ENCODE measurements at regions not wholly inside any gene's neighbourhood (a gene's known extent, or its start where the extent isn't known, plus 50 kb on each side); places are given as distances from the start of the nearest gene placed in this dataset.
"Not testable (repeated sequence)": the region's sequence is repeated elsewhere in the genome, so short reads cannot be mapped to it uniquely, and the experiment has no call there.

- DNase-seq (ENCODE audit: low read depth in 2 of 2), result no peak
Observed at GRCh38 chr5:8561224-8561840, 692.4 kb downstream of the MTRR start.

- DNase-seq (ENCODE audit: low read depth in 2 of 2), result no peak
Observed at GRCh38 chr5:8561854-8562253, 692.9 kb downstream of the MTRR start.

GRCh38 chr5:8563540-8563939, 694.6 kb downstream of the MTRR start:
- not testable (repeated sequence) for DNase-seq (ENCODE audit: low read depth in 2 of 2)

- DNase-seq (ENCODE audit: low read depth in 2 of 2), result no peak
Observed at GRCh38 chr5:8568858-8569257, 699.9 kb downstream of the MTRR start.

- no peak for DNase-seq (ENCODE audit: low read depth in 2 of 2)
Observed at GRCh38 chr5:8570528-8570927, 701.6 kb downstream of the MTRR start.

- no peak for DNase-seq (ENCODE audit: low read depth in 2 of 2)
Observed at GRCh38 chr5:8576178-8576577, 707.2 kb downstream of the MTRR start.

- DNase-seq (ENCODE audit: low read depth in 2 of 2), result no peak
Observed at GRCh38 chr5:8577792-8578191, 708.8 kb downstream of the MTRR start.

GRCh38 chr5:8580298-8580697, 711.4 kb downstream of the MTRR start:
- no peak for DNase-seq (ENCODE audit: low read depth in 2 of 2)

- DNase-seq (ENCODE audit: low read depth in 2 of 2), result no peak
Observed at GRCh38 chr5:8581047-8581446, 712.1 kb downstream of the MTRR start.

GRCh38 chr5:8585230-8586018, 716.5 kb downstream of the MTRR start:
- DNase-seq (ENCODE audit: low read depth in 2 of 2), result no peak

GRCh38 chr5:8590959-8591358, 722.0 kb downstream of the MTRR start:
- no peak for DNase-seq (ENCODE audit: low read depth in 2 of 2)

- no peak for DNase-seq (ENCODE audit: low read depth in 2 of 2)
Observed at GRCh38 chr5:8598356-8598755, 729.4 kb downstream of the MTRR start.

- DNase-seq (ENCODE audit: low read depth in 2 of 2), result no peak
Observed at GRCh38 chr5:8598996-8599395, 730.0 kb downstream of the MTRR start.

- no peak for DNase-seq (ENCODE audit: low read depth in 2 of 2)
Observed at GRCh38 chr5:8600843-8601242, 731.9 kb downstream of the MTRR start.

GRCh38 chr5:8601831-8602354, 732.9 kb downstream of the MTRR start:
- DNase-seq (ENCODE audit: low read depth in 2 of 2), result no peak

GRCh38 chr5:8606231-8606630, 737.3 kb downstream of the MTRR start:
- no peak for DNase-seq (ENCODE audit: low read depth in 2 of 2)

- DNase-seq (ENCODE audit: low read depth in 2 of 2), result no peak
Observed at GRCh38 chr5:8611067-8611466, 742.1 kb downstream of the MTRR start.

- no peak for DNase-seq (ENCODE audit: low read depth in 2 of 2)
Observed at GRCh38 chr5:8613078-8613685, 744.2 kb downstream of the MTRR start.

GRCh38 chr5:8615142-8615858, 746.4 kb downstream of the MTRR start:
- DNase-seq (ENCODE audit: low read depth in 2 of 2), result no peak

- DNase-seq (ENCODE audit: low read depth in 2 of 2), result no peak
Observed at GRCh38 chr5:8628521-8628920, 759.6 kb downstream of the MTRR start.

- no peak for DNase-seq (ENCODE audit: low read depth in 2 of 2)
Observed at GRCh38 chr5:8633259-8633658, 764.3 kb downstream of the MTRR start.

- no peak for DNase-seq (ENCODE audit: low read depth in 2 of 2)
Observed at GRCh38 chr5:8633696-8634095, 764.7 kb downstream of the MTRR start.

Measured in activated CD4-positive, alpha-beta T cell treated with anti-CD3 and anti-CD28 coated beads for 24 hours (primary cell).